SKM-1 (cell line): ENCODE measurements at regions not wholly inside any gene's neighbourhood (a gene's known extent, or its start where the extent isn't known, plus 50 kb on each side); places are given as distances from the start of the nearest gene placed in this dataset.

Experiments
- DNase-seq: peaks from one replicate; lab custom pipeline; 2025; ENCODE audit not compliant: unreplicated experiment; lab: John Stamatoyannopoulos, UW

GRCh38 chr17:71710816-71711215 lies 410.0 kb upstream of the SOX9 start:
- DNase-seq, result no peak

GRCh38 chr17:71713846-71714245 lies 407.0 kb upstream of the SOX9 start:
- DNase-seq, result no peak

- DNase-seq, result no peak
These were observed 396.5 kb upstream of the SOX9 start for GRCh38 chr17:71724339-71724738.

DNA sequence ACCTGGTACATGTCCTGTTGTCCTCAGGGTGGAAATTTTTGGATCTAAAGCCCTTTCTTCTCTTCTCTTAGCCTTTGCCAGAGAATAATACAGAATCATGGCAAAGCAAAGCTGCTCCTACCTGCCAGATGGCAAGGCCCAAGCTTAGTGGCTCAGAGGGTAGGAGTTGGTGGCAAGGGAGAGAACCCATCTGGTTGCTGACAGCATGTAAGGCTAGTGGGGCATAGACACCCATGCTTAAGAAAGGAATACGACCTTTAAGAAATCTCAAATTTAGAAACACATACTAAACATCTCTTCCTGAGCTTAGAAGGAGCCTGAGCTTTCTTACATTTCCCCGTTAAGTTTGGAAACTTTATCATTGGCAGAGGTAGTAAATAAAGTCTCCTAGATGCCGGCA lies 395.0 kb upstream of the SOX9 start:
- DNase-seq, result no peak

DNA sequence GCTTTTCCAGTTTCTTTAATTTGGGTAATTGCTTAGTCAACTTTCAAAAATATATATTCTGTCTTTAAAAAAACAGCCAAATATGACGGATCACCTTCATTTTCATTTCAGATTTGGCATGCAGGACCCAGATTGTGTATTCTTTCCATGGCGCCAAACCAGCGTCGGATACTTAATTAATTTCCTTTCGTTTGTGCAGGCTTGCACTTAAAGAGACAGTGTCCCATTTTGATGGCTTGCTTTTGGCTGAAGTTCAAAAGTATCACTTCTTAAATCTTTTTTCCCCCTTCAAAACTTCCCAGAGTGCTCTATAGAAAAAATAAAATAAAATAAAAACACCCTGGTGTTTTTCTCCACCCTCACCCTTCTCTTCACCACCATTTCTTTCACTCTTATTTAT lies 394.5 kb upstream of the SOX9 start:
- no peak for DNase-seq

DNA sequence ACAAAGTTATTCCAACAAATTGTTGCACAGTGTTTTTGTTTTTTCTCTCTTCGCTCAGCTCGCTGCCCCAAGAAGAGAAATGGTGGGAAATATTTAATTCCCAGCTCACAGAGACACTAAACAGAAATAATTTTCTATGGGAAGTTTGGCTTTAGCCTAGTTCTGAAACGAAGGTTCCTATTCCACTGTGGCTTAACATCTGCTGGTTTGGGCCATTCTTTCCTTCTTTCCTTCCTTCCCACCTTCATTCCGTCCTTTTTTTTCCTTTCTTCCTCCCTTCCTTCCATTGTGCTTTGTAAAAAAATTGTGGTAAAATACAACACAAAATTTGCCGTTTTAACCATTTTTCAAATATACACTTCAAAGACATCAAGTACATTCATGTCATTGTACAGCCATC lies 393.5 kb upstream of the SOX9 start:
- DNase-seq, result no peak

DNA sequence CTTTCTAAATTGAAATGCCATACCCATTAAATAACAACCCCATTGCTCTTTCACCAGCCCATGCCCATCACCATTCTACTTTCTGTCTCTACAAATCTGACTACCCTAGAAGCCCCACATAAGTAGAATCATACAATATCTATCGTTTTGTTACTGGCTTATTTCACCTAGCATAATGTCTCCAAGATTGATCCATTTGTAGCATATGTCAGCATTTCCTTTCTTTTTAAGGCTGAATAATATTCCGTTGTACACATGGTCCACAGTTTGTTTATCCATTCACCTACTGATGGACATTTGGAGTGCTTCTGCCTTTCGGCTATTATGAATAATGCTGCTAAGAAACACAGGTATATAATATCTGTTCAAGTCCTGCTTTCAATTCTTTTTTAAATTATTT lies 393.1 kb upstream of the SOX9 start:
- DNase-seq, result no peak

GRCh38 chr17:71730871-71731270 lies 389.9 kb upstream of the SOX9 start:
- DNase-seq, result no peak

DNA sequence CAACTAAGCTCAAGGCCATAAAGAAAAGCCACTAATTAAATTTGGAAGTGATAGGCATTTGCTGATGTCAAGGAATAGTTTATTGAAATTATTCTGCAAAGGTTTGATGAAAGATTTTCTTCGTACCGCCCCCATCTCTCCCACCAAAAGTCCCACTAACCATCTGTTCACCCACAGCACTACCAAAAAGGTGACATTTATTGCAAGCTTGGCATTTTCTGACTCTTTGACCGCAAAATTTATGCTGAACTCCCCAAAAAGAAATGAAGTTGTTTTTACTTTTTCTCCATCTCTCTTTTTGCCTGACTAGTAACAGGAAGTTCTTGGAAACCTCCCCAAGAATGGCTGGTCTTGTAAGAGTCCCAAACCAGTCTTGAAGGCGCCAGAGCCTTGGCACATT lies 384.9 kb upstream of the SOX9 start:
- DNase-seq, result no peak

DNA sequence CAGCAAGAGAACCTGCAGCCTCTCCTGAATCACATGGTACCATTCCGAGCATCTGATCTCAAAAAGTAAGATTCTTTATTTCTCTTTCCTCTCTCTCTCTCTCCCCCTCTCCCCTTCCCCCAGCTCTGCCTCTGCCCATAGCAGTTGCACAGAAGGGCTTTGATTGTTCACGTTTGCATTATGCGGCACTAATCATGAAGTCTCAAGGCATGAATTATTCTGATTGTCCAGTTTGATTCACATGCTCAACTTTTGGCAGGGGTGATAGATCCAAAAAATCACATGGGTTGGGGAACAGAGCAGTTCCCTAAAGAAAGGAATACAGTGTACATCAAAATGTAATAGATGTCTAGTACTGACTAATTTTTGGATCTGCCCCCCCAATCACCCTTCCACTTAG lies 380.0 kb upstream of the SOX9 start:
- DNase-seq, result no peak

- no peak for DNase-seq
These were observed 379.0 kb upstream of the SOX9 start for GRCh38 chr17:71741836-71742235.

DNA sequence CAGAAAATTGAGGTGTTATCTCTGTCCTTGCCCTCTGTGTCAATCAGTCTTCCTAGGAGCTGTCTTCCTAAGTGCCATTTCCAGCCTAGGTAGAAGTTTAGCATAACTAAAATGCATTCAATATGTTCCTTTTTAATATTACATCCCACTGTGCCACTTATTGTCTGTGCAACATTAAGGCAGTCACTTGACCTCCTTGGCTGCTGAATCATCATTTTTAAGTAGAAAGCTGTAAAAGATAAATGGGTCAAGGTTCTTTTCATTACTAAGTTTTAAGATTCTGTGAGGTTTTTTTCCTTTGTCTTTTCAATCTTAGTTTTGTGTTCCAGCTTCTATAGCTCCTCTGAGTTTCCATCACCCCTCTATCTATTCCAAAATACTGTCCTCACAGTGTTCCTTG lies 371.9 kb upstream of the SOX9 start:
- DNase-seq, result no peak

DNA sequence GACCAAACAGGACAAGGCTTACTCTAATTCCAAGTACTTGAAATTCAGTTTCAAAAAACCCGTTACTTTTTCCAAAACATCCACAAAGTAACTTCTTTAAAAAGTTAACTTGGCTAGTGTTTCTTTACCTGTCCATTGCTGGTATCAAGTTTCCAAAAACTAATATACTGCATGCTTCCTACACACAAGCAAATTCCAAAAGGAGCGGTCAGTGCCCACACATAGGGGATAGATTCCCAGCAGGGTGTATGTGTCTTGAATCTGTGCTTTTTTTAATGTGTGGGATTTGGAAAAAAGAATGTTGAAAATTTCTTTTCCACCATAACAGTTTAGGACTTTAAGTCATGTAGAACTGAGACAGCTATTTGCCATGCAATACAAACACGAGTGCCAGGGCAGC lies 367.8 kb upstream of the SOX9 start:
- DNase-seq, result no peak

GRCh38 chr17:71757156-71757555 lies 363.7 kb upstream of the SOX9 start:
- no peak for DNase-seq

DNA sequence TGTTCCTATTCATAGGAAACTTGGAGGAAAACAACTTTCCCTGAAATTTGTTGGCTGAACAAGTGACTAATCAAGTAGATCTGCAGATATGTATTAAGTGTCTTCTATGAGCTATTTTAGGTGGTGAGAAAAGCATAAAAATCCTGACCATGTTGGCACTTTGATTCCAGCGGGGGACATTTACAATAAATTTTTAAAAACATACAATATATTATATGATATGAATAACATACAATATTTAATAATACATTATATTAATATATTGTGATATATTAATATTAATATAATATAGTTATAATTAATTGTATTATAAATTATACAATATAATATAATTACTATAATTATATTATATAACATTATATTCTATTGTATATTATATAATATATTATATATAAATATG lies 362.9 kb upstream of the SOX9 start:
- no peak for DNase-seq

DNA sequence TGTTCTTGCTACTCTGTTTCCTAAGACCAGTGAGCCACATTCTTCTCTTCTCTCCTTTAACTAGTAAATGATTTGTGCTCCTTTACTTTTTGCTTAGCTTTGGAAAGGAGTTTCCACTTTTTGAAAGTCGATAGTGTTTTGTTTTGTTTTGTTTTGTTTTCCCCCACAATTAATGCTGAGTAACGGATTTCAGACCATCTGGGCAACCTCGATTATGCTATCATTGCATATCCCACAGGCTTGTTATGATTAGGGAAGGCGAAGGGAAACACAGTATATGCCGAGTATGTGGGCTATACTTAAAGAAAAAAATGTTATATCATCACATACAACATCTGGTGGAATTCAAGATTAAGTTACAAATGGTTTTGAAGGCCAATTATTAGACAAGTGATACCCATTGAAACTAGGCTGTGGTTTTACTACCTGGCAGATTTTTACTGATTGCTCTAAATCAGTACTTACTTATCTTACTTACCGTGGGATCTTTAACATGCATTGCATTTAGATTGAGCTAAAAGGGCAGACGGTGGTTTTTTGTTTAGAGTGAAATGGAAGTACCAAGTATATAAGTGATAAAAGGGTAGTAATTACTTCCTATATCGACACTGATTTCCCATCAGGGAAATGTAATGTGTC lies 361.3 kb upstream of the SOX9 start:
- DNase-seq, result no peak

GRCh38 chr17:71760062-71760720 lies 360.6 kb upstream of the SOX9 start:
- no peak for DNase-seq

DNA sequence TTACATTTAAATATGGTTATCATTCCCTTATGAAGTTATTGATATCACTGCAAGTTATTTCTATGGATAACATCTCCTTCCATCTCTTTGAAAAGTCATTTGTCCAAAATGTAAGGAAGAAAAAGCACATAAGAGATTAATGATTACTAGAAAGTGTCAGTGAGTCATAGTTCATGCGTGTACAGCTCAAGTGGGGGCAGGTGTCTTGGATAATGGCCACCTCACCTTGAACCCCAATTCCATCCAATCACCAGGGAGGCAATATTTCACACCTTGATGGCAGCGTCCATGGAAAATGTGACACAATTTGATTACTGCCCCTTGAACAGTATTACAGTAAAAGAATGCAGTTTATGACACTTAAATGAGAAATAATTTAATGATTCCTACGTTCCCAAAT lies 358.3 kb upstream of the SOX9 start:
- no peak for DNase-seq

DNA sequence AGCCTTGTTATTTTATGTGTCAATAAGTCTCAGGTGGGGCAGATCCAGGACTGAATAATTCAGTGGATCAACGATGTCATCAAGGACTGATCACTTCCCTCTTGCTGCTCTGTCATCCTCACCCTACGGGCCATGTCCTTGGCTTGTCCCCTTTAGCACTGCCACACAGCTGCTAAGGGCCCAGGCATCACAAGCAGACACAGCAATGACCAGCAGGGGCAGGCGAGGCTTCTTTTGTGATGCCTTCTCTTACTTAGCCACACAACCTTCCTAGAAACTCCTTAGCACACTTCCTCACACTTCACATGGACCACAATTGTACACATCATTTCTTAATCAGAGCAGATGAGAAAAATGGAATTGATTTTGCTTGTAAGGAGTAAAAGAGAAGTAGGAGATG lies 356.3 kb upstream of the SOX9 start:
- no peak for DNase-seq

DNA sequence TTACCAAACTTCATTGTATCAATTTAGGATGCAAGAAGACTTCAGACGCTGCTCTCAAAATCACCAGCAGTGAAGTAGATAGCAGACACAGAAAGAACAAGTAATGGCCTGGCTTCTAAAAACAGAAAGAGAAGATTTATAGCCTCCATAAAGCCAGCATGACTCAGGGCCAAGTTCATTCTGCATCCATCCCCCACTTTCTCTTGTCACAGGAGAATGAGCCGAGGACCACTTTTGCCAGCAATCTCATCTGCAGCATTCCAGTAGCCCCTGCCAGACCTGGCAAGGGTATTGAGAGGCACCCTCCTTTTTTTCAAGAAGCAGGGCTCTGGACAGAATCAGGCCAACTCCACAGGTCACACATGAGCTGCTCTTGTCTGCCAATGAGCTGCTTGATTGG lies 355.4 kb upstream of the SOX9 start:
- DNase-seq, result no peak

DNA sequence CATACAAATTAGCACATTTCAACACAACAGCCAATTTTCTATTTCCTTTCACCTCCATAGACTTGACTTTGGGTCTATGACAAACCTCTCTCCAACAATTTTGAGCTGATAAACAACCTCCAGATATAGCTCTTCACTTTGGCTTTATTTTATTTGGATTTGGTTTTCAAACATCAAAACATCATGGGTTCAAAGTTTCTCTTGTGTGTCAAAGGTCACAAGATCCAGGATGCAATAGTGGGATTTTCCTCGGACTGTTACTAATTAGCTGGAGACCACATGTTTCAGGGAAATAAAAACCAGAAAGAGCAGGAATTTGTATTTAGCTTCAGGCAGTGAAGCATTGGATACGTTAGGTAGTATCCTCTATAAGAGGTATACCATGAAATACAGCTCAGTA lies 351.0 kb upstream of the SOX9 start:
- no peak for DNase-seq

DNA sequence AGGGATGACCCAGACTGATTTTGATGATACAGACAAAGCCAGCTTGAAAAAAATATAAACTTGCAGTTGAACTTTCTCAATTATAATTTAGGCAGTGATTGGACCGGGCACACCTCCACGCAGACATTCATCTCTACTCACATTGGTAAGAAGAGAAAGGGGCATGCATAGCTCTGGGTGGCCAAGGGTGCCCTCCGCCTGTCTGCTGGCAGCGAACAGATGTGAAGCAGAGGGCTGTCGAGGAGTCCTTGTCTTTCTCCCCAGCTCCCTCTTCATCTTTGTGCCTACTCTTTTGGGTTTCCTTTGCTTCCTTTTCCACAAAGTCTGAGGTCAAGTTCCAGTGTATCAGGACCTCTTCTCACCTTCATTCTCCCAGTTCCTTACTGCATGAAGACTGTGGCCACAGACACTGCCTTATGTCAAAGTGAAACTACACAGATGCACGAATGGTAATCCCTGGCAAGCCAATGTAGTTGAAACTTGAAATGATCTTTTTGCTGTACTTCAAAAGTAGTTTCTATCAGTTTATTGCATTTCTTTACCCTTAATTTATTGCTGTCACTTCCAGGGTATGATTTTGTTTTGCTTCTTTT lies 343.7 kb upstream of the SOX9 start:
- DNase-seq, result no peak

- no peak for DNase-seq
These were observed 341.3 kb upstream of the SOX9 start for GRCh38 chr17:71779482-71779881.
